ENCODE measurements at regions not wholly inside any gene's neighbourhood (a gene's known extent, or its start where the extent isn't known, plus 50 kb on each side); places are given as distances from the start of the nearest gene placed in this dataset.

DNA sequence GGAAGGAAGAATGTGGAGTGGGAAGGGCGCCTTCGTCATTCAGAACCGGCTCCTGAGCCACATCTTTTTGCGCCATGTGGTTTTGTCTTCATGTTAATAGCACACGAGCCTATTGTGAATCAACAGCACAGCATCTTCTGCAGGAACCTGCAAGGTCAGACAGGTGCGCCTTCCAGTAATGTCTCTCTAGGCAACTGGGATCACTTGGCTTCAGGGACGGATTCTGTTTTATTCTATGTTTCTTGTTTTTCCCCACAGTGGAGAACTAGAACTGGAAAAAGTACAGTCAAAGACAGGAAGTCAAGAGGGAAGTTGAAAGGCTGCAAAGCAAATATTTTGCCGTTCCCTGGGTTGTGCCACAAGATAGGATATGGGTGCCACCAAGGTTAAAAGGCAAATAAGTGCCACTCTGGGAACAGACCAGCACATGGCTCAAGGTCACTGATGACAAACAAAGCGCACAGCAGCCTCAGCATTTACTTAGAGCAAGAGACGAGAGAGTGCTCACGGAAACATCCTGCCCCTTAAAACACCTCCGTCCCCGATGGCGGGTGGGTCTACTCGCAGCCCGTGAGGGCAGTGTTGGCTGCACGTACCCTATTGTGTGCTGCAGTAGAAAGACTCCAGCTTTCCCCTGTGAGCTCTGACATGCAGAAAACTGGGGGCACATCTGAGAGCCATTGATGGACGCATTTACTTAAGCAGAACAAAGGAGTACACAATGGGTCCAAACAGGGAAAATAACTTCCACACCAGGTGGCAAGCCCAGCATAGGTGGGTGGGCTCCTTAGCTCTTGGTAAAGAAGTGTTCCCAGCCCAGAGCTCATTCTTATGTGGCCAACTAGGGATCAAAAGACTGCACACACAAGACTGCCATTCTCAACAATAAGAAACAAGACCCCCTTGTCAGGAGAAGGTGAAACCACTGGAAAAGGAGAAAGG, 107.2 kb upstream of the PARD3B start (continued):
- TF ChIP-seq ZNF839 (CRISPR knock-in tag; IDR thresholded peaks at IDR 0.05; ENCODE audit: borderline replicate concordance): no peak; the same call in 1 of the 2 replicates
- no peak for TF ChIP-seq ASH2L (IDR thresholded peaks at IDR 0.05; ENCODE audit: insufficient read length, low read depth, low read length)
- TF ChIP-seq HOXA5 (CRISPR knock-in tag; IDR thresholded peaks at IDR 0.05): no peak
- no peak for TF ChIP-seq WIZ (CRISPR knock-in tag; IDR thresholded peaks at IDR 0.05)
- no peak for TF ChIP-seq IRX3 (CRISPR knock-in tag; IDR thresholded peaks at IDR 0.05; ENCODE audit: borderline replicate concordance, low read depth)
- no peak for TF ChIP-seq ZNF780A (CRISPR knock-in tag; IDR thresholded peaks at IDR 0.05)
- TF ChIP-seq TOE1 (CRISPR knock-in tag; IDR thresholded peaks at IDR 0.05): no peak
- TF ChIP-seq MLLT10 (CRISPR knock-in tag; IDR thresholded peaks at IDR 0.05): no peak
- TF ChIP-seq ZNF530 (CRISPR knock-in tag; IDR thresholded peaks at IDR 0.05; ENCODE audit: low read depth): no peak
- peak; percentile 91; the same call in 1 of the 2 replicates for TF ChIP-seq HMG20A (CRISPR knock-in tag; IDR thresholded peaks at IDR 0.05; ENCODE audit: borderline replicate concordance)
- TF ChIP-seq, protein P1, sequence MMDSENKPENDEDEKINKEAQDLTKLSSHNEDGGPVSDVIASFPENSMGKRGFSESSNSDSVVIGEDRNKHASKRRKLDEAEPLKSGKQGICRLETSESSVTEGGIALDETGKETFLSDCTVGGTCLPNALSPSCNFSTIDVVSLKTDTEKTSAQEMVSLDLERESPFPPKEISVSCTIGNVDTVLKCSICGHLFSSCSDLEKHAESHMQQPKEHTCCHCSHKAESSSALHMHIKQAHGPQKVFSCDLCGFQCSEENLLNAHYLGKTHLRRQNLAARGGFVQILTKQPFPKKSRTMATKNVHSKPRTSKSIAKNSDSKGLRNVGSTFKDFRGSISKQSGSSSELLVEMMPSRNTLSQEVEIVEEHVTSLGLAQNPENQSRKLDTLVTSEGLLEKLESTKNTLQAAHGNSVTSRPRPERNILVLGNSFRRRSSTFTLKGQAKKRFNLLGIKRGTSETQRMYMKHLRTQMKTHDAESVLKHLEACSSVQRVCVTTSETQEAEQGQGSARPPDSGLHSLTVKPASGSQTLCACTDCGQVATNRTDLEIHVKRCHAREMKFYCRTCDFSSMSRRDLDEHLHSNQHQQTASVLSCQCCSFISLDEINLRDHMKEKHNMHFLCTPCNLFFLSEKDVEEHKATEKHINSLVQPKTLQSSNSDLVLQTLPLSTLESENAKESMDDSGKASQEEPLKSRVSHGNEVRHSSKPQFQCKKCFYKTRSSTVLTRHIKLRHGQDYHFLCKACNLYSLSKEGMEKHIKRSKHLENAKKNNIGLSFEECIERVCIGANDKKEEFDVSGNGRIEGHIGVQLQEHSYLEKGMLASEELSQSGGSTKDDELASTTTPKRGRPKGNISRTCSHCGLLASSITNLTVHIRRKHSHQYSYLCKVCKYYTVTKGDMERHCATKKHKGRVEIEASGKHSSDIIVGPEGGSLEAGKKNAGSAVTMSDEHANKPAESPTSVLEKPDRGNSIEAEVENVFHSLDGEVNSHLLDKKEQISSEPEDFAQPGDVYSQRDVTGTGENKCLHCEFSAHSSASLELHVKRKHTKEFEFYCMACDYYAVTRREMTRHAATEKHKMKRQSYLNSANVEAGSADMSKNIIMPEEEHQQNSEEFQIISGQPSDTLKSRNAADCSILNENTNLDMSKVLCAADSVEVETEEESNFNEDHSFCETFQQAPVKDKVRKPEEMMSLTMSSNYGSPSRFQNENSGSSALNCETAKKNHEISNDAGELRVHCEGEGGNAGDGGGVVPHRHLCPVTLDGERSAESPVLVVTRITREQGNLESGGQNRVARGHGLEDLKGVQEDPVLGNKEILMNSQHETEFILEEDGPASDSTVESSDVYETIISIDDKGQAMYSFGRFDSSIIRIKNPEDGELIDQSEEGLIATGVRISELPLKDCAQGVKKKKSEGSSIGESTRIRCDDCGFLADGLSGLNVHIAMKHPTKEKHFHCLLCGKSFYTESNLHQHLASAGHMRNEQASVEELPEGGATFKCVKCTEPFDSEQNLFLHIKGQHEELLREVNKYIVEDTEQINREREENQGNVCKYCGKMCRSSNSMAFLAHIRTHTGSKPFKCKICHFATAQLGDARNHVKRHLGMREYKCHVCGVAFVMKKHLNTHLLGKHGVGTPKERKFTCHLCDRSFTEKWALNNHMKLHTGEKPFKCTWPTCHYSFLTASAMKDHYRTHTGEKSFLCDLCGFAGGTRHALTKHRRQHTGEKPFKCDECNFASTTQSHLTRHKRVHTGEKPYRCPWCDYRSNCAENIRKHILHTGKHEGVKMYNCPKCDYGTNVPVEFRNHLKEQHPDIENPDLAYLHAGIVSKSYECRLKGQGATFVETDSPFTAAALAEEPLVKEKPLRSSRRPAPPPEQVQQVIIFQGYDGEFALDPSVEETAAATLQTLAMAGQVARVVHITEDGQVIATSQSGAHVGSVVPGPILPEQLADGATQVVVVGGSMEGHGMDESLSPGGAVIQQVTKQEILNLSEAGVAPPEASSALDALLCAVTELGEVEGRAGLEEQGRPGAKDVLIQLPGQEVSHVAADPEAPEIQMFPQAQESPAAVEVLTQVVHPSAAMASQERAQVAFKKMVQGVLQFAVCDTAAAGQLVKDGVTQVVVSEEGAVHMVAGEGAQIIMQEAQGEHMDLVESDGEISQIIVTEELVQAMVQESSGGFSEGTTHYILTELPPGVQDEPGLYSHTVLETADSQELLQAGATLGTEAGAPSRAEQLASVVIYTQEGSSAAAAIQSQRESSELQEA (CRISPR knock-in tag; IDR thresholded peaks at IDR 0.05; ENCODE audit: not compliant biosample characterization): no peak
- no peak for TF ChIP-seq ZNF569 (CRISPR knock-in tag; IDR thresholded peaks at IDR 0.05; ENCODE audit: borderline replicate concordance)
- TF ChIP-seq ARNTL (CRISPR knock-in tag; IDR thresholded peaks at IDR 0.05): 0 out of 2 replicates have a peak, but pooled peaks have one; percentile 34
- TF ChIP-seq HNF1A (IDR thresholded peaks at IDR 0.05; ENCODE audit: low read depth): no peak; the same call in 1 of the 2 replicates
- TF ChIP-seq HNF1A (CRISPR knock-in tag; IDR thresholded peaks at IDR 0.05; ENCODE audit: borderline replicate concordance): peak; percentile 82
- no peak for TF ChIP-seq YEATS2 (CRISPR knock-in tag; IDR thresholded peaks at IDR 0.05; ENCODE audit: borderline replicate concordance)
- TF ChIP-seq ZNF343 (CRISPR knock-in tag; IDR thresholded peaks at IDR 0.05): no peak
